ENCODE measurements at regions not wholly inside any gene's neighbourhood (a gene's known extent, or its start where the extent isn't known, plus 50 kb on each side); places are given as distances from the start of the nearest gene placed in this dataset.

GRCh38 chr5:155434681-155435080 is 421.1 kb downstream of the KIF4B start:
- intact Hi-C loops (cut with DNase I, micrococcal nuclease): no loop called here
- no peaks in the 10 kb centered on the region for H3K4me1 ChIP-seq (ENCODE audit: low read depth)
- no peak for TF ChIP-seq CTCF (IDR thresholded peaks at IDR 0.05)
- no peak overlapping the region for H3K4me3 ChIP-seq
- no peak for DNase-seq
- H3K9me3 ChIP-seq: peaks cover 5% of the 10 kb centered on the region
- no peak for ATAC-seq
- no peaks in the 10 kb centered on the region for H3K36me3 ChIP-seq (ENCODE audit: low read depth)

DNA sequence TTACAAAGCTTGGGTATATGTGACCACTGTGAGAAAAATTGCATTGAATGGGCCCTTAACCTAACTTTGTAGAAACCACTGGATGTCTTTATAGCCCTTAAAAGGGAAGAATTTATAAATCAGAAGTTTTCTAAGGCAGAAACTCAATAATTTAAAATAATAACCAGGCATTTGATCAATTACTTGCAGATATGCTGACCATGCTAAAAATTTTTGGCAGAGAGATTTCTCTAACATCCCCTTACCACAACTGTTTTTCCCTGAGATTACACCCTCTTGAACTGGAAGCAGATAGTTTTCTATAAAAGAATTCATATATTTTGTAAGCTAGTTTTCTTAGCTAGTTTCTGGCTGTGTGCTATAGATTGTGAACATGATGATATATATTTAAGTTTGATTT is 428.3 kb downstream of the KIF4B start:
- no peak overlapping the region for H3K4me3 ChIP-seq

GRCh38 chr5:155451106-155451505 is 437.6 kb downstream of the KIF4B start:
- Histone ChIP-seq H3K9me3 (no peaks in the 10 kb centered on the region), H3K36me3 (ENCODE audit: low read depth) (no peaks in the 10 kb centered on the region), H3K4me3 (no peak overlapping the region), H3K4me1 (ENCODE audit: low read depth) (no peaks in the 10 kb centered on the region)
- intact Hi-C loops (cut with DNase I, micrococcal nuclease): no loop called here
- ATAC-seq (no peak), DNase-seq (no peak)
- TF ChIP-seq CTCF (IDR thresholded peaks at IDR 0.05): no peak

More for the DNA sequence above, 428.3 kb downstream of the KIF4B start:
- Histone ChIP-seq H3K4me1 (ENCODE audit: low read depth) (no peaks in the 10 kb centered on the region), H3K9me3 (no peaks in the 10 kb centered on the region), H3K36me3 (ENCODE audit: low read depth) (no peaks in the 10 kb centered on the region)
- DNase-seq (no peak), ATAC-seq (no peak)
- no peak for TF ChIP-seq CTCF (IDR thresholded peaks at IDR 0.05)
- intact Hi-C loops (cut with DNase I, micrococcal nuclease): no loop called here

GRCh38 chr5:155455791-155456514 is 442.4 kb downstream of the KIF4B start:
- no peak for ATAC-seq
- TF ChIP-seq CTCF (IDR thresholded peaks at IDR 0.05): no peak
- Histone ChIP-seq H3K4me3 (no peak overlapping the region), H3K9me3 (no peaks in the 10 kb centered on the region), H3K36me3 (ENCODE audit: low read depth) (no peaks in the 10 kb centered on the region), H3K4me1 (ENCODE audit: low read depth) (no peaks in the 10 kb centered on the region)
- intact Hi-C loops (cut with DNase I, micrococcal nuclease): no loop called here
- DNase-seq: no peak

DNA sequence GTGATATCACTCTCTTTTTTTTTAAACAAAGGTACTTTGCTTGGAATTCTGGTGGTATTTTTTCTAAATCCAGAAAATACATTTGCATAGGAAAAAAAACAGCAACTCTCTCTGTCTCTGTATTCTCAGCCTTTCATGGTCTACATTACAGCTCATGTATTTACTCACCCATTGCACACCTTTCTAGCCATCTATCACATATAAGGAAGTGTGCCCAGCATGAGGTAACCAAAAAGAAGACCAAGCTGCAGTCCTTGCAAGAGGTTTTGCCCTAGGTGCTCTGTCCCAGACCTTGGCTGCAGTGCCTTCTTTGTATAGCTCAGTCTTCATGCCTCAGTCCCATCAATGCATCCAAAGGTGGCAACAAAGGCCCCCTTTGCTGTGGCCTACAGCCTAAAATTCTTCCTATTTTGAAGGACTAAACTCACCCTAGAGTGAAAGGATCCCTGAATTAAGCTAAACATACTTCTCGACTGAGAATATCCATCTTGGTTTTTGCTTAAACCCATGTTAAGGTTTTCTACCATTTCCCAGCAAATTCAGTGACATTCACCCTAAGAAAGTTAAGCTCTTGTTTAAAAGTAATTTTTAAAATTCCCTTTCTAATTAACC is 446.4 kb downstream of the KIF4B start:
- Histone ChIP-seq H3K9me3 (no peaks in the 10 kb centered on the region), H3K4me1 (ENCODE audit: low read depth) (no peaks in the 10 kb centered on the region), H3K36me3 (ENCODE audit: low read depth) (no peaks in the 10 kb centered on the region), H3K4me3 (no peak overlapping the region)
- ATAC-seq (no peak), DNase-seq (no peak)
- no peak for TF ChIP-seq CTCF (IDR thresholded peaks at IDR 0.05)
- intact Hi-C loops (cut with DNase I, micrococcal nuclease): no loop called here

Measured in mucosa of descending colon (tissue), 3 donors.